HEK293 (cell line): ENCODE measurements at regions not wholly inside any gene's neighbourhood (a gene's known extent, or its start where the extent isn't known, plus 50 kb on each side); places are given as distances from the start of the nearest gene placed in this dataset.

Experiments used
- CTCF ChIA-PET: fragments of 350-600 bp; formaldehyde crosslinking; extraction: SDS; loops from one replicate; lab custom pipeline; 2021; ENCODE audit warnings: antibody characterized with exemption; lab: Yijun Ruan, JAX
- POLR2A ChIA-PET: fragments of 300-600 bp; formaldehyde crosslinking; extraction: SDS; loops from one replicate; lab custom pipeline; 2020; ENCODE audit warnings: antibody characterized with exemption, inconsistent platforms; lab: Yijun Ruan, JAX
- H3K27ac ChIP-seq: fragments of 200-500 bp; sonication (Bioruptor generic); 2 replicates; pipeline ENCODE4 v1.5.1; 2014; ENCODE audit warnings: low read depth, low read length, control low read depth, inconsistent platforms; ENCODE audit errors: extremely low read depth
- H3K36me3 ChIP-seq, 2 experiments: fragments of 200-500 bp in 1 of 2; sonication (Bioruptor generic) in 1 of 2; 1 replicate in 1 of 2; 2 replicates in 1 of 2; pipeline ENCODE4 v1.5.1; 2014 to 2017; ENCODE audit warnings: inconsistent platforms in 2 of 2, low read length in 2 of 2; ENCODE audit not compliant: control insufficient read depth in 2 of 2, insufficient read depth in 1 of 2
- H3K4me1 ChIP-seq: fragments of 200-500 bp; sonication (Bioruptor generic); 2 replicates; pipeline ENCODE4 v1.5.1; 2014; ENCODE audit warnings: mild to moderate bottlenecking, low read length, inconsistent platforms; ENCODE audit not compliant: control insufficient read depth, insufficient read depth
- H3K4me3 ChIP-seq: 2 replicates; pipeline ENCODE4 v1.5.1; 2011; ENCODE audit warnings: low read depth, mild to moderate bottlenecking, control low read depth, low read length, moderate library complexity
- H3K9me3 ChIP-seq: fragments of 200-500 bp; sonication (Bioruptor generic); 2 replicates; pipeline ENCODE4 v1.5.1; 2014; ENCODE audit warnings: low read depth, low read length, inconsistent platforms; ENCODE audit not compliant: control insufficient read depth, insufficient read depth
- BCL6B ChIP-seq: fragments of 450-650 bp; formaldehyde crosslinking; IDR thresholded peaks from 2 replicates; pipeline ENCODE4 v1.5.1; 2017; ENCODE audit warnings: missing biosample characterization, missing genetic modification characterization
- GLI4 ChIP-seq: fragments of 450-650 bp; formaldehyde crosslinking; IDR thresholded peaks from 2 replicates; pipeline ENCODE4 v1.5.1; 2016; ENCODE audit warnings: missing biosample characterization, missing genetic modification characterization
- HOXD13 ChIP-seq: sonication (generic); formaldehyde crosslinking; IDR thresholded peaks from 2 replicates; pipeline ENCODE4 v1.8.0; 2022; ENCODE audit warnings: missing genetic modification reagents, borderline replicate concordance
- KLF9 ChIP-seq: fragments of 450-650 bp; formaldehyde crosslinking; IDR thresholded peaks from 2 replicates; pipeline ENCODE4 v1.5.1; 2016; ENCODE audit warnings: missing biosample characterization, missing genetic modification characterization, low read depth
- SP3 ChIP-seq: fragments of 450-650 bp; formaldehyde crosslinking; IDR thresholded peaks from 2 replicates; pipeline ENCODE4 v1.5.1; 2016; ENCODE audit warnings: missing biosample characterization, missing genetic modification characterization
- SP7 ChIP-seq: fragments of 450-650 bp; formaldehyde crosslinking; IDR thresholded peaks from 2 replicates; pipeline ENCODE4 v1.5.1; 2016; ENCODE audit warnings: missing biosample characterization, missing genetic modification characterization
- ZBTB26 ChIP-seq: fragments of 450-650 bp; formaldehyde crosslinking; optimal IDR thresholded peaks from 2 replicates; pipeline ENCODE3; 2016; ENCODE audit warnings: missing biosample characterization, mild to moderate bottlenecking, missing genetic modification characterization
- ZBTB49 ChIP-seq: fragments of 450-650 bp; formaldehyde crosslinking; IDR thresholded peaks from 2 replicates; pipeline ENCODE4 v1.5.1; 2016; ENCODE audit warnings: missing biosample characterization, missing genetic modification characterization, low read depth
- ZBTB6 ChIP-seq: fragments of 450-650 bp; formaldehyde crosslinking; IDR thresholded peaks from 2 replicates; pipeline ENCODE4 v1.5.1; 2017; ENCODE audit warnings: missing biosample characterization, missing genetic modification characterization
- ZNF157 ChIP-seq: fragments of 450-650 bp; formaldehyde crosslinking; IDR thresholded peaks from 2 replicates; pipeline ENCODE4 v1.5.1; 2016; ENCODE audit warnings: missing biosample characterization, missing genetic modification characterization
- ZNF214 ChIP-seq: fragments of 450-650 bp; formaldehyde crosslinking; IDR thresholded peaks from 2 replicates; pipeline ENCODE4 v1.5.1; 2017; ENCODE audit warnings: missing biosample characterization, mild to moderate bottlenecking, missing genetic modification characterization, borderline replicate concordance
- ZNF280C ChIP-seq: fragments of 450-650 bp; formaldehyde crosslinking; IDR thresholded peaks from 2 replicates; pipeline ENCODE4 v1.5.1; 2016; ENCODE audit warnings: missing biosample characterization, missing genetic modification characterization
- ZNF311 ChIP-seq: fragments of 450-650 bp; formaldehyde crosslinking; IDR thresholded peaks from 2 replicates; pipeline ENCODE4 v1.5.1; 2017; ENCODE audit warnings: missing biosample characterization, missing genetic modification characterization, borderline replicate concordance
- ZNF394 ChIP-seq: fragments of 450-650 bp; formaldehyde crosslinking; IDR thresholded peaks from 2 replicates; pipeline ENCODE4 v1.5.1; 2016; ENCODE audit warnings: missing biosample characterization, missing genetic modification characterization, mild to moderate bottlenecking, moderate library complexity, borderline replicate concordance
- ZNF449 ChIP-seq: fragments of 450-650 bp; formaldehyde crosslinking; IDR thresholded peaks from 2 replicates; pipeline ENCODE4 v1.5.1; 2017; ENCODE audit warnings: missing biosample characterization, mild to moderate bottlenecking, missing genetic modification characterization, moderate library complexity
- ZNF510 ChIP-seq: fragments of 450-650 bp; formaldehyde crosslinking; IDR thresholded peaks from 2 replicates; pipeline ENCODE4 v1.5.1; 2018; ENCODE audit warnings: mild to moderate bottlenecking, missing genetic modification characterization, missing biosample characterization; ENCODE audit not compliant: insufficient replicate concordance
- ZNF654 ChIP-seq: fragments of 450-650 bp; formaldehyde crosslinking; IDR thresholded peaks from 2 replicates; pipeline ENCODE4 v1.5.1; 2016; ENCODE audit warnings: low read depth, missing biosample characterization, missing genetic modification characterization
- ZNF664 ChIP-seq: fragments of 450-650 bp; formaldehyde crosslinking; IDR thresholded peaks from 2 replicates; pipeline ENCODE4 v1.5.1; 2016; ENCODE audit warnings: missing biosample characterization, missing genetic modification characterization

GRCh38 chr15:96255599-96255998 is 74.9 kb upstream of the NR2F2 start:
- no peak overlapping the region for H3K27ac ChIP-seq
- no peaks in the 10 kb centered on the region for H3K9me3 ChIP-seq
- CTCF ChIA-PET = interaction anchor here (0.7 kb wide), 1 partner anchor 153 kb away, joined by 4 read pairs; no protein-coding TSS in a partner anchor
- POLR2A ChIA-PET = no interaction called here
- peaks cover 5% of the 10 kb centered on the region; the same call in 1 of the 2 replicates for H3K4me1 ChIP-seq
- no peak for TF ChIP-seq ZNF449 (tag by site-specific recombination)
- no peak for TF ChIP-seq ZNF394 (tag by site-specific recombination)
- no peak for TF ChIP-seq ZBTB26 (tag by site-specific recombination)
- no peak for TF ChIP-seq GLI4 (tag by site-specific recombination)
- TF ChIP-seq ZNF214 (tag by site-specific recombination) = no peak
- no peak for TF ChIP-seq ZNF157 (tag by site-specific recombination)
- no peak for TF ChIP-seq KLF9 (tag by site-specific recombination)
- no peak for TF ChIP-seq ZNF664 (tag by site-specific recombination)
- no peak for TF ChIP-seq ZBTB6
- TF ChIP-seq ZNF510 (tag by site-specific recombination) = no peak
- no peak for TF ChIP-seq SP3 (tag by site-specific recombination)
- no peak for TF ChIP-seq SP7 (tag by site-specific recombination)
- no peak for TF ChIP-seq ZBTB49 (tag by site-specific recombination)
- TF ChIP-seq ZNF311 (tag by site-specific recombination) = no peak
- TF ChIP-seq BCL6B (tag by site-specific recombination) = no peak
- TF ChIP-seq ZNF654 (tag by site-specific recombination) = no peak
- no peak for TF ChIP-seq HOXD13 (CRISPR knock-in tag)
- no peak for TF ChIP-seq ZNF280C
- no peak overlapping the region for H3K4me3 ChIP-seq
- H3K36me3 ChIP-seq = no peaks in the 10 kb centered on the region
